ENCODE measurements at regions not wholly inside any gene's neighbourhood (a gene's known extent, or its start where the extent isn't known, plus 50 kb on each side); places are given as distances from the start of the nearest gene placed in this dataset.

- TF ChIP-seq CTCF (IDR thresholded peaks at IDR 0.05; ENCODE audit: low read depth, low read length, missing input control) (no peak), ATF3 (IDR thresholded peaks at IDR 0.05) (no peak), FOXA1 (IDR thresholded peaks at IDR 0.05) (no peak), GABPA (IDR thresholded peaks at IDR 0.05 in 1 of 2, conservative IDR thresholded peaks at IDR 0.05 in 1 of 2) (no peak), REST (IDR thresholded peaks at IDR 0.05) (no peak), TAF1 (conservative IDR thresholded peaks at IDR 0.05) (no peak), RAD21 (IDR thresholded peaks at IDR 0.05) (no peak), JUND (IDR thresholded peaks at IDR 0.05) (no peak), MAX (IDR thresholded peaks at IDR 0.05) (no peak), RXRA (IDR thresholded peaks at IDR 0.05) (no peak), YY1 (IDR thresholded peaks at IDR 0.05) (no peak)
These were observed 609.4 kb upstream of the COX7C start for GRCh38 chr5:86008293-86008692.

Measured in liver (tissue), 3 donors.